Mesodermal cell (in vitro differentiated cells): ENCODE measurements at regions not wholly inside any gene's neighbourhood (a gene's known extent, or its start where the extent isn't known, plus 50 kb on each side); places are given as distances from the start of the nearest gene placed in this dataset.

Experiments used
- H3K27ac ChIP-seq: 2 replicates; pipeline ENCODE4 v1.7.0; 2013; ENCODE audit warnings: mild to moderate bottlenecking, low read depth, low read length, moderate library complexity; ENCODE audit not compliant: severe bottlenecking
- H3K36me3 ChIP-seq: 2 replicates; pipeline ENCODE4 v1.7.1; 2013; ENCODE audit warnings: mild to moderate bottlenecking, low read length, moderate library complexity; ENCODE audit not compliant: control insufficient read depth, insufficient read depth
- H3K4me1 ChIP-seq: one replicate; pipeline ENCODE4 v1.7.1; 2013; ENCODE audit warnings: mild to moderate bottlenecking, low read length; ENCODE audit not compliant: insufficient read depth, control insufficient read depth, poor library complexity, severe bottlenecking
- H3K4me3 ChIP-seq: 2 replicates; pipeline ENCODE4 v1.7.0; 2013; ENCODE audit warnings: low read length, control low read depth, mild to moderate bottlenecking; ENCODE audit not compliant: insufficient read depth, poor library complexity, severe bottlenecking; ENCODE audit errors: extremely low read depth
- H3K9me3 ChIP-seq: 2 replicates; pipeline ENCODE4 v1.7.1; 2013; ENCODE audit warnings: mild to moderate bottlenecking, low read length, moderate library complexity; ENCODE audit not compliant: control insufficient read depth
- WGBS, 2 experiments: methylation state at CpG; one replicate each; pipeline ENCODE4 v1.1.5; 2013; ENCODE audit warnings: missing lambda C conversion rate in 2 of 2; ENCODE audit not compliant: insufficient coverage in 2 of 2; 5-methylcytosine and 5-hydroxymethylcytosine counted together

DNA sequence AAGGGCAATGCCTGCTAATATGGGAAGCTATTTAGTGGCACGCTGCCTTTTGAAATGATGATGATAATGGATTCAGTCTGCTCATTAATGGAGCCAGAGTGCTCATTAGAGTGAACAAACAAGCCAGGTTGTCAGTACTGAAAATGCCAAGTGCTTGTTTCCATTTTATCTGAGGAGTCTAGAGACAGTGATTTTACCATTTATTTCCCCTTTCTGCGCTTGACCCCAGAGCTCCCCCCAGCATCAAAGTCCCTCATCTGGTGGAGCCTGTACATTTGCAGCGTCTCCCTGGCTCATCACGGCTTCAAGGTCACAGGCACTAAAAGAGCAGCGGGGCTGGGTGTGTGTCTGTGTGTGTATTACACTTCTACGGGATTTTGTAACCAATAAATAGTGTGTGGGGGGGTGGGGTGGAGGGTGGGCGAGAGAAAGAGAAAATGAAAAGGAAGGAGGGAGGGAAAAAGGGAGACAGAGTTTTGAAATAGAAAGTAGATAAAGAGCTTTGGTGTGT is 553.8 kb downstream of the TFEC start:
- 10 to 15% methylated on average over 3 of the region's 7 CpGs for WGBS, 2 experiments
- peaks cover 4% of the 10 kb centered on the region for H3K4me1 ChIP-seq
- H3K4me3 ChIP-seq: peak overlapping the region; percentile 41
- H3K36me3 ChIP-seq: no peaks in the 10 kb centered on the region
- no peak overlapping the region for H3K27ac ChIP-seq
- no peaks in the 10 kb centered on the region for H3K9me3 ChIP-seq

GRCh38 chr7:115475761-115476385 is 554.0 kb downstream of the MDFIC start:
- Histone ChIP-seq H3K27ac (no peak overlapping the region), H3K4me3 (no peak overlapping the region), H3K9me3 (no peaks in the 10 kb centered on the region), H3K36me3 (no peaks in the 10 kb centered on the region), H3K4me1 (peaks cover 4% of the 10 kb centered on the region)
- WGBS, 2 experiments: 31 to 38% methylated on average over 8 to 12 of the region's 14 CpGs

DNA sequence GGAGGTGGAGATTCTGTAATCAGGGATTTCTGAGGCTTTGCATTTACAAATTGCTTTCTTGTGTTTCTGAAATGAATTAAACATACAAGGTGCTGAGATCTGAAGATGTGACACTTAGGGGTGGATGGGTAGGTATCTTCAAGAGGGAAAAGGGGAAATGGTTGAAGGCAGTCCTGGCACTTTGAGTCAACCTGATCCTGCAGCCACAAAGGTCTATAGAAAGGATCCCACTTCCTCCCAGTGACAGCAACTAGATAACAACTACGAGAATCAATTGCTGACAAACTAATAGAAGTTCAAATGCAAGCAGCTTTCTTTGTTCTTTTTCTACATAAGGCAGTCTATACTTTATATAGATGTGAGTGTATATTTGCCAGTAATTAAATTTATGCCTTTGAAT is 553.3 kb downstream of the MDFIC start:
- Histone ChIP-seq H3K4me3 (no peak overlapping the region), H3K4me1 (peaks cover 4% of the 10 kb centered on the region), H3K9me3 (no peaks in the 10 kb centered on the region), H3K27ac (no peak overlapping the region), H3K36me3 (no peaks in the 10 kb centered on the region)
- no CpG with 5 or more reads among the region's 1 CpG for WGBS, 2 experiments

GRCh38 chr7:115474137-115474536 is 552.2 kb downstream of the MDFIC start:
- no peaks in the 10 kb centered on the region for H3K36me3 ChIP-seq
- peaks cover 4% of the 10 kb centered on the region for H3K4me1 ChIP-seq
- H3K4me3 ChIP-seq: no peak overlapping the region
- WGBS, 2 experiments: 86 to 90% methylated on average over 4 of the region's 5 CpGs
- H3K27ac ChIP-seq: no peak overlapping the region
- no peaks in the 10 kb centered on the region for H3K9me3 ChIP-seq

DNA sequence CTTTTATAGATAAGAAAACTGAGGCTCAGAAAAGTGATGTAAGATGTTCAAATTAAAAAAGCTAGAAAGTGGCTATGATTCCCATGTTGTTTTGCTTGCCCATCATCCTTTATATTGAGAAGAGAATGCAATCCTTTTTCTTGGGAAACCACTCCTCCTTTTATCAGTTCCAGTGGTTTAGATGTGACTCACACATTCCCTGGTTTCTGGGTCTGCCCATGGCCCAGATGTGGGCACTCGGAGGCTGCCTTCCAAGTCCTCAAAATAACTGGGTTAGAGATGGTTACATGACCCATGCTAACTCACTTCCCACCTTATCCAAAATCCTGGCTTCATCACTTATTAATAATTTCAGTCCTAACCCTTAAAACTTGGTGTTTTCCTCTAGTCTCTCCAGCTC is 550.0 kb downstream of the MDFIC start:
- H3K27ac ChIP-seq: no peak overlapping the region
- H3K4me3 ChIP-seq: no peak overlapping the region
- WGBS, 2 experiments: 50 to 71% methylated on average over 1 of the region's 1 CpG
- no peaks in the 10 kb centered on the region for H3K9me3 ChIP-seq
- peaks cover 4% of the 10 kb centered on the region for H3K4me1 ChIP-seq
- no peaks in the 10 kb centered on the region for H3K36me3 ChIP-seq

DNA sequence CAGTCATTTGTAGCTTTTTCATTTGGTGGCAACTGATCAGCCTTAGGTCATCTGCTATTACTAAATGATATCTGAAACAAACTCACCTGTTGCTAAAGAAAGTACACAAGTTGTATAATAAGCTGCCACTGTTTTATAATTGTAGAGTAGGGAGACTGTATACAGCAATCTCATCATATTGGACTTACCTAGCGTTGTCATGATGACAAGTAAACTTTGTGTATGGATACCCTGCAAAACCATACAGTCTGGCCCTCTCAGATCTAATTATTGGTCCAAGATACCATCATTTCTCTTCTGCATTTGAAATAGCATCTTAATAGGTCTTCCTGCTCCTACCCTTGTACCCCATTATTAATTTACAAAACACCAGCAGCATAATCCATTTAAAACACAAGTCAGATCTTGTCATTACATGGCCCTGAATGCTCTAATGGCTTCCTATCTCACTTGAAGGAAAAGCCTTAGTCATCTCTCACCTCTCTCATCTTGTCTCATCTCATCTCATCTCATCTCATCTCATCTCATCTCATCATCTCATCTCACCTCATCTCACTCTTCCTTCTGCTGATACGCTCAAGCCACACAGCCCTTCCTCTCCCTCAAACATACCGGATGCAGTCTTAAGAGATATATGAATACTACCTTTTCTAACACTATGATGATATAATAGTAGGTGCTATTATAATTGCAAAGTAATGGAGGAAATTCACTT is 540.6 kb downstream of the MDFIC start:
- no peak overlapping the region for H3K27ac ChIP-seq
- no peaks in the 10 kb centered on the region for H3K36me3 ChIP-seq
- 60% methylated on average over 1 of the region's 3 CpGs; no CpG with 5 or more reads in 1 of the 2 experiments for WGBS, 2 experiments
- no peaks in the 10 kb centered on the region for H3K4me1 ChIP-seq
- no peaks in the 10 kb centered on the region for H3K9me3 ChIP-seq
- no peak overlapping the region for H3K4me3 ChIP-seq

GRCh38 chr7:115449689-115450088 is 527.8 kb downstream of the MDFIC start:
- H3K4me1 ChIP-seq: no peaks in the 10 kb centered on the region
- no peak overlapping the region for H3K4me3 ChIP-seq
- H3K36me3 ChIP-seq: no peaks in the 10 kb centered on the region
- 80% methylated on average over 1 of the region's 3 CpGs; no CpG with 5 or more reads in 1 of the 2 experiments for WGBS, 2 experiments
- no peaks in the 10 kb centered on the region for H3K9me3 ChIP-seq
- H3K27ac ChIP-seq: no peak overlapping the region

DNA sequence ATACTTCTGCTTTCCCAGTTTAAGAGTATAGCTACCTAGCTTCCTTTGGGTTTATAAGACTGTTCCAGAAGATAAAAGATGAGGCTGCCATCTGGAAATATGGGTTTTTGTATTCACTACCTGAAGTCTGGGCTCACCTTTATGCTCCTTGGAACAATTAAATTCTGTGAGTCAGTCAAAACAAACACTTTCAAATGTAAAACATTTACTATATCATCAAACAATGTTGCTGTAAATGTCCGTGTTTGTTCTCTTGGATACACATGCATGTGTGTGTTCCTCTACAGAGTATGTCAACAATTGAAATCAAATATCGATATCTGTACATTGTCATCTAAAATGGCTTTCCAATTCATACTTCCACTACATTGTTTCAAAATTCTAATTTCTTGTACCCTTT is 525.6 kb downstream of the MDFIC start:
- H3K27ac ChIP-seq: no peak overlapping the region
- no peaks in the 10 kb centered on the region for H3K9me3 ChIP-seq
- H3K4me3 ChIP-seq: no peak overlapping the region
- no peaks in the 10 kb centered on the region for H3K4me1 ChIP-seq
- WGBS, 2 experiments: 100% methylated on average over 2 of the region's 2 CpGs
- H3K36me3 ChIP-seq: no peaks in the 10 kb centered on the region

DNA sequence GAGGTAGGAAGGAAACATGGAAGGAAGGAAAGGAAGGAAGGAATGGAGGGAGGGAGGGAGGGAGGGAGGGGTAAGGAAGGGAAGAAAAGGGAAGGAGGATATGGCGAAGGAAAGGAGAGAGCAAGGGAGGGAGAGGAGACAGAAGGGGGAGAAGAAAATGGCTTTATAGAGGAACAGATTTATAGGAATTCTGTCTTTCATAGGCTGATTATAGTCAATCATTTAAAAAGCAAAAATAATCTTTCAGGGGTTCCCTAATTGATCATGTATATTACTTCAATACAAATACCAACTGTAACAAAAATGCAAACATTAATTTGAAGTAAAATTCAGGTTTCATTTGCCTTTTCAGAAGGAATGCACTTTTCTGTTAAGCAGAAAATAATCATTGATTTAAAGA is 519.1 kb downstream of the MDFIC start:
- Histone ChIP-seq H3K9me3 (no peaks in the 10 kb centered on the region), H3K27ac (no peak overlapping the region), H3K4me3 (no peak overlapping the region), H3K36me3 (no peaks in the 10 kb centered on the region), H3K4me1 (no peaks in the 10 kb centered on the region)
- 100% methylated on average over 1 of the region's 1 CpG; no CpG with 5 or more reads in 1 of the 2 experiments for WGBS, 2 experiments

GRCh38 chr7:115435178-115435577 is 513.3 kb downstream of the MDFIC start:
- WGBS, 2 experiments: no CpG with 5 or more reads among the region's 1 CpG
- no peaks in the 10 kb centered on the region for H3K36me3 ChIP-seq

GRCh38 chr7:115429918-115430317 is 508.0 kb downstream of the MDFIC start:
- Histone ChIP-seq H3K4me1 (no peaks in the 10 kb centered on the region), H3K36me3 (no peaks in the 10 kb centered on the region), H3K27ac (no peak overlapping the region), H3K9me3 (no peaks in the 10 kb centered on the region), H3K4me3 (no peak overlapping the region)
- WGBS, 2 experiments: 90 to 100% methylated on average over 1 to 3 of the region's 3 CpGs

More at GRCh38 chr7:115435178-115435577, 513.3 kb downstream of the MDFIC start:
- Histone ChIP-seq H3K27ac (no peak overlapping the region), H3K4me1 (no peaks in the 10 kb centered on the region), H3K4me3 (no peak overlapping the region), H3K9me3 (no peaks in the 10 kb centered on the region)
